ENCODE measurements at regions not wholly inside any gene's neighbourhood (a gene's known extent, or its start where the extent isn't known, plus 50 kb on each side); places are given as distances from the start of the nearest gene placed in this dataset.

DNA sequence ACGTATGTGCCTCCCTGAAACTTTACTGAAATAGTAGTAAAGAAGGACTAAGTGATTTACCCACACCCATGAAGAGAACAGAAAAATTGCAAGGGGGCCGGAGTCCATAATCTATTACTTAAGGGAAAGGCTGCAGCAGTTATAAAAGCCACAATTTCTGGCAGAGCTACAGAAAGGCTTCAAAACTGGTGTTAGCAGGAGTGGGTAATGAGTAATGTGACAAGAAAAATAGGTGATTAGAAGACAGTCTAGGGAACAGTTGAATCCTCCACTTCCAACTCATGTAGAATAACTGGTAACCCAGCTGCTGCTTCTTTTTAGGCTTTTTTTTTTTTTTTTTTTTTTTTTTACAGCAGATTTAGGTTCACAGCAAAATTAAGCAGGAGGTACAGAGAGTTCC is 413.3 kb downstream of the SFMBT2 start:
- TF ChIP-seq, protein P1, sequence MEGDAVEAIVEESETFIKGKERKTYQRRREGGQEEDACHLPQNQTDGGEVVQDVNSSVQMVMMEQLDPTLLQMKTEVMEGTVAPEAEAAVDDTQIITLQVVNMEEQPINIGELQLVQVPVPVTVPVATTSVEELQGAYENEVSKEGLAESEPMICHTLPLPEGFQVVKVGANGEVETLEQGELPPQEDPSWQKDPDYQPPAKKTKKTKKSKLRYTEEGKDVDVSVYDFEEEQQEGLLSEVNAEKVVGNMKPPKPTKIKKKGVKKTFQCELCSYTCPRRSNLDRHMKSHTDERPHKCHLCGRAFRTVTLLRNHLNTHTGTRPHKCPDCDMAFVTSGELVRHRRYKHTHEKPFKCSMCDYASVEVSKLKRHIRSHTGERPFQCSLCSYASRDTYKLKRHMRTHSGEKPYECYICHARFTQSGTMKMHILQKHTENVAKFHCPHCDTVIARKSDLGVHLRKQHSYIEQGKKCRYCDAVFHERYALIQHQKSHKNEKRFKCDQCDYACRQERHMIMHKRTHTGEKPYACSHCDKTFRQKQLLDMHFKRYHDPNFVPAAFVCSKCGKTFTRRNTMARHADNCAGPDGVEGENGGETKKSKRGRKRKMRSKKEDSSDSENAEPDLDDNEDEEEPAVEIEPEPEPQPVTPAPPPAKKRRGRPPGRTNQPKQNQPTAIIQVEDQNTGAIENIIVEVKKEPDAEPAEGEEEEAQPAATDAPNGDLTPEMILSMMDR (IDR thresholded peaks at IDR 0.05; ENCODE audit: insufficient read depth, low read length, missing control alignments): no peak
- no peak for DNase-seq (ENCODE audit: low read depth, low spot score)
- CTCF ChIA-PET: no interaction called here
- H3K4me3 ChIP-seq (ENCODE audit: low read depth, low read length): no peak overlapping the region
- POLR2A ChIA-PET: no interaction called here

DNA sequence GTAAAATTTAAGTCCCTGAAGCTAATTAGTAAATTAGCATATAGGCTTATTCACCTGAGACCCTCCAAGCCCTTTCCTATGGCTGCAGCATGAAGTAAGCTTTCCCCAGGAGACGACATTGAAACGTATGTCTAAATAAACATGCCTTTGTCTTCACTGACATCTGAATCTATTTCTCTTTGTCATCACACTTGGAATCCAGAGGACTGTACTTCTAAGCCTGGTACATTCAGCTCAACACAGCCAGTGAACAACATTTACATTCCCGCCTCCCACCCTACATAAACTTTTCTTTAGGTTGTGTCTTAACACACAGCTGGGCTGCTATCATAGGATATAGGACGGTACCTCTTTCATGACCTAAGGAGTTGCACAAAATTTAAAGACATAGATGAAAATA is 414.4 kb downstream of the SFMBT2 start:
- no peak for DNase-seq (ENCODE audit: low read depth, low spot score)

DNA sequence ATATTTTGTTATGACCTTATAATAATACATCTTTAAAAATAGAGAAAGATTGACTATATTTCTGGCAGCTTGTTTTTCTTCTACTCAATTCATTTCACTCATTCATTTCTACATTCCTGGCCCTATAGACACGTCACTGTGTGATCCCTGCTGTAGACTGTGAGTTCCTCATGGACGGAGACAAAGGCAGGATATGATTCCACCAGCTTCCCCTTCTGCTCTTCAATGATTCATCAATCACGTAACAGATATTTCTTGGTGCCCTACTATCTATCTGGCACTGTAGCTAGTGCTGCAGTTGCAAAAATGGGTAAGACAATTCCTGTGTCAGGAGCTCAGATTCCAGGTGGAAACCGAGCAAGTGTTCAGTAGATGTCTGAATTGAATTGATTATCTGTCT is 415.0 kb downstream of the SFMBT2 start:
- POLR2A ChIA-PET: no interaction called here
- CTCF ChIA-PET: no interaction called here
- TF ChIP-seq, protein P1 (IDR thresholded peaks at IDR 0.05; ENCODE audit: insufficient read depth, low read length, missing control alignments): no peak
- H3K4me3 ChIP-seq (ENCODE audit: low read depth, low read length): no peak overlapping the region
- DNase-seq (ENCODE audit: low read depth, low spot score): no peak

More for the DNA sequence above, 414.4 kb downstream of the SFMBT2 start:
- CTCF ChIA-PET: no interaction called here
- TF ChIP-seq, protein P1 (IDR thresholded peaks at IDR 0.05; ENCODE audit: insufficient read depth, low read length, missing control alignments): no peak
- no peak overlapping the region for H3K4me3 ChIP-seq (ENCODE audit: low read depth, low read length)
- POLR2A ChIA-PET: no interaction called here

DNA sequence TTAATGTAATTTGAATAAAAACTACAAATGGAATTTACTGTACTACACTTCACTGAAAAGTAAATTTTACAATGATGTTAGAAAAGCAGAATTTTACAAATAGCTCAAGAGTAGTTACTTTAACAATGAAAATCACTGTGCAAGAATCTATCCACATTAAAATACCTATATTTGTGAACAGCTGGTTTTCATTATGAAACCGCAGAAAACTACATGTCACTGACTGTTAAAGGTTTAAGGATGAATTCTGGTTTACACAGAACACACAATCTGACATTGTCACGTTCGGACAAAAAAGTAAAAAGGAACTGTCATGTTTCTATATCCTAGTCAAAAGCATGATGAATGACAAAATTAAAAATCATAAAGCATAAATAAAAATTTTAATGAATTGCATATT is 415.3 kb upstream of the PRKCQ start:
- no peak for DNase-seq (ENCODE audit: low read depth, low spot score)
- ChIA-PET POLR2A (no interaction called here), CTCF (no interaction called here)
- TF ChIP-seq, protein P1 (IDR thresholded peaks at IDR 0.05; ENCODE audit: insufficient read depth, low read length, missing control alignments): no peak
- no peak overlapping the region for H3K4me3 ChIP-seq (ENCODE audit: low read depth, low read length)

DNA sequence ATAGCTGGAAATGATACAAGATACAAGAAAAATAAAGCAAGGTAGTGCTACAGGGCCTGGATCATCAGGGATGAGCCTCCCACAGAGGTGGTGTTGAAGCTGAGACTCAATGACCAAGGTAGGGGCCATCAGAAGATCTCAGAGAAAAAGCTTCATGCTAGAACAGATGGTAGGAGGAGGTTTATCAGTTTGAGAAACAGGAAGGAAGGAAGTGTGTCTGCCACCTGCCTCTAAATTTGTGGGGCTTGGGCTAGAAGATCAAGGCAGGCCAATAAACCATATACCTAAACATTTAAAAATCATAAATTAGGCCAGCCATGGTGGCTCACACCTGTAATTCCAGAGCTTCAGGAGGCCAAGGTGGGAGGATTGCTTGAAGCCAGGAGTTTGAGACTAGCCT is 410.8 kb upstream of the PRKCQ start:
- ChIA-PET CTCF (no interaction called here), POLR2A (no interaction called here)
- no peak for DNase-seq (ENCODE audit: low read depth, low spot score)
- H3K4me3 ChIP-seq (ENCODE audit: low read depth, low read length): no peak overlapping the region
- TF ChIP-seq, protein P1 (IDR thresholded peaks at IDR 0.05; ENCODE audit: insufficient read depth, low read length, missing control alignments): no peak

DNA sequence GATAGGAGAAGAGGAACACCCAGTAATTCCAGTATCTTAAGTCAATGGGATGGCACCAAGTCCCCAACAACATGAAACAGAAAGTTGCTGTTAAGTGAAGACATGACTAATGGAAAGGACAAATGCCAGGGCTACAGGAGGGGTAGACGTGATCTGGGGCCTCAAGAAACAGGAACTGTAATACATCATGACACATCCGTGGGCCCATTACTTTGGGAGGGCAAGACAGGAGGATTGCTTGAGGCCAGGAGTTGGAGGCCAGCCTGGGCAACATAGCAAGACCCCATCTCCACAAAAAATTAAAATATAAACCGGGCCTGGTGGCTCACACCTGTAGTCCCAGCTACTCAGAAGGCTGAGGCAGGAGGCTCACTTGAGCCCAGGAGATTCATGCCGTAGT is 408.6 kb upstream of the PRKCQ start:
- ChIA-PET CTCF (no interaction called here), POLR2A (no interaction called here)
- H3K4me3 ChIP-seq (ENCODE audit: low read depth, low read length): no peak overlapping the region
- TF ChIP-seq, protein P1 (IDR thresholded peaks at IDR 0.05; ENCODE audit: insufficient read depth, low read length, missing control alignments): no peak
- no peak for DNase-seq (ENCODE audit: low read depth, low spot score)
